Peyer's patch (tissue), 4 donors: ENCODE measurements at regions not wholly inside any gene's neighbourhood (a gene's known extent, or its start where the extent isn't known, plus 50 kb on each side); places are given as distances from the start of the nearest gene placed in this dataset.

ENCODE experiments used
- DNase-seq, 3 donors: peaks; one replicate each; pipeline ENCODE4 v3.0.0-alpha.2; 2017 to 2019
- H3K27ac ChIP-seq, 4 donors: fragments of 200-600 bp; sonication (generic); one replicate each; pipeline ENCODE4 v1.5.1; 2016 to 2019
- H3K27me3 ChIP-seq, 2 donors: fragments of 200-600 bp; sonication (generic); one replicate each; pipeline ENCODE4 v1.5.1; 2019
- H3K36me3 ChIP-seq, 3 donors: fragments of 200-600 bp; sonication (generic); one replicate each; pipeline ENCODE4 v1.5.1; 2016 to 2019
- H3K4me1 ChIP-seq, 4 donors: fragments of 200-600 bp; sonication (generic); one replicate each; pipeline ENCODE4 v1.5.1; 2016 to 2019
- H3K4me3 ChIP-seq, 4 donors: fragments of 200-600 bp; sonication (generic); 1 replicate in 3 of 4; 2 replicates in 1 of 4; pipeline ENCODE4 v1.5.1; 2016 to 2019; ENCODE audit warnings: mild to moderate bottlenecking in 1 of 4
- H3K9me3 ChIP-seq, 4 donors: fragments of 200-600 bp; sonication (generic); one replicate each; pipeline ENCODE4 v1.5.1; 2016 to 2019; ENCODE audit warnings: mild to moderate bottlenecking in 1 of 4
- CTCF ChIP-seq, 6 experiments: fragments of 450-650 bp in 4 of 6; fragments of 200-600 bp in 2 of 6; sonication (generic) in 1 of 6; IDR thresholded peaks; one replicate each; pipeline ENCODE4 v1.5.1; 2017 to 2019; ENCODE audit warnings: antibody characterized with exemption in 6 of 6, mild to moderate bottlenecking in 3 of 6, moderate library complexity in 1 of 6
- POLR2A ChIP-seq, 2 donors: fragments of 450-650 bp; IDR thresholded peaks; one replicate each; pipeline ENCODE4 v1.5.1; 2017; ENCODE audit warnings: antibody characterized with exemption in 2 of 2, mild to moderate bottlenecking in 2 of 2, moderate library complexity in 2 of 2

GRCh38 chr5:68652534-68652965 lies 437.0 kb downstream of the PIK3R1 start:
- no peaks in the 10 kb centered on the region for H3K36me3 ChIP-seq
- peaks cover 0 to 9% (median 0%) of the 10 kb centered on the region in 4 donors for H3K4me1 ChIP-seq
- no peaks in the 10 kb centered on the region for H3K27me3 ChIP-seq
- TF ChIP-seq POLR2A (IDR thresholded peaks at IDR 0.05) (no peak), CTCF (IDR thresholded peaks at IDR 0.05) (no peak)
- H3K4me3 ChIP-seq = no peak overlapping the region
- no peak for DNase-seq
- H3K27ac ChIP-seq = no peak overlapping the region
- no peaks in the 10 kb centered on the region for H3K9me3 ChIP-seq

DNA sequence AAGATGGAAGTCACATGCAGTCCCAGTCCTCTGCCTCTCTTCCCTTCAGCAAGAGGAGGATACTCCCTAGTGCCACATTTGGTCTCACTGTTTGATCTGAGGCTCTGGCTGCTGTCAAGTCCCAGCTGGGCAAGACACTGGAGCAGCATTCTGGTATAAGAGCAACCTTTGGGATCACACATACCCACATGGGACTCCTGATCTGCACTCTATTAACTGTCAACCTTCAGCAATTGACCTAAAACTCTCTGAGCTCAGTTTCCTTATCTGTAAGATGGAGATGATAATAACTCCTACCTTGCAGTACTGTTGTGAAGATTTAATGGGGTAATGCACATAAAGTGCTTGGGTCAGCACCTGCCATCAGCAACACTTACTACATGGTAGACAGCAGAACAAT lies 437.9 kb downstream of the PIK3R1 start:
- Histone ChIP-seq H3K27ac (no peak overlapping the region), H3K36me3 (no peaks in the 10 kb centered on the region), H3K27me3 (no peaks in the 10 kb centered on the region), H3K9me3 (no peaks in the 10 kb centered on the region), H3K4me3 (no peak overlapping the region), H3K4me1 (peaks cover 0 to 9% (median 0%) of the 10 kb centered on the region in 4 donors)
- no peak for TF ChIP-seq POLR2A (IDR thresholded peaks at IDR 0.05)
- no peak for TF ChIP-seq CTCF (IDR thresholded peaks at IDR 0.05)
- no peak for DNase-seq

GRCh38 chr5:68657055-68657961 lies 436.5 kb upstream of the SLC30A5 start:
- Histone ChIP-seq H3K27me3 (no peaks in the 10 kb centered on the region), H3K9me3 (no peaks in the 10 kb centered on the region), H3K36me3 (no peaks in the 10 kb centered on the region), H3K27ac (no peak overlapping the region), H3K4me1 (peaks cover 0 to 9% (median 0%) of the 10 kb centered on the region in 4 donors), H3K4me3 (no peak overlapping the region)
- no peak for DNase-seq
- TF ChIP-seq POLR2A (IDR thresholded peaks at IDR 0.05) (no peak), CTCF (IDR thresholded peaks at IDR 0.05) (no peak)

GRCh38 chr5:68658810-68659372 lies 434.9 kb upstream of the SLC30A5 start:
- no peak for DNase-seq
- TF ChIP-seq POLR2A (IDR thresholded peaks at IDR 0.05) (no peak), CTCF (IDR thresholded peaks at IDR 0.05) (no peak)

DNA sequence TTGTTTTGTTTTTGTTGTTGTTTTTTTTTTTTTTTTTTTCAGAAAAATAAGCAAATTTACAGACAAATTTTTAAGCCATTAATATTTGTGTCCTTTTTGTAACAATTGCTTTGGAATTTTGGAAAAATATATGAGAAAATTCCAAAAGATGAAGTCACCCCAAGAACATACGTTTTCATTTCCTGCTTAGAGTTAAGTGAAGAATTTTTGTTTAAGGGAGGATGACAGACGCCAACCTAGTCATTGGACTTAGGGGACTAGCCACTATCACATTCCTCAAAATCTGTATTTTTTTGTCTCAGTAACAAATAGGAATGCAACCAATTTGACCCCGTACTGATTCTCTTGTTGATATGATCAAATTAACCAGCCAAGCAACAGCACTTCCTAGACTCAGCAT lies 433.9 kb upstream of the SLC30A5 start:
- no peaks in the 10 kb centered on the region for H3K4me1 ChIP-seq
- no peaks in the 10 kb centered on the region for H3K36me3 ChIP-seq
- TF ChIP-seq CTCF (IDR thresholded peaks at IDR 0.05) (no peak), POLR2A (IDR thresholded peaks at IDR 0.05) (no peak)
- H3K27me3 ChIP-seq = no peaks in the 10 kb centered on the region
- H3K9me3 ChIP-seq = no peaks in the 10 kb centered on the region
- DNase-seq = no peak
- no peak overlapping the region for H3K27ac ChIP-seq
- H3K4me3 ChIP-seq = no peak overlapping the region

More at GRCh38 chr5:68658810-68659372, 434.9 kb upstream of the SLC30A5 start:
- Histone ChIP-seq H3K36me3 (no peaks in the 10 kb centered on the region), H3K27me3 (no peaks in the 10 kb centered on the region), H3K9me3 (no peaks in the 10 kb centered on the region), H3K27ac (no peak overlapping the region), H3K4me3 (no peak overlapping the region), H3K4me1 (no peaks in the 10 kb centered on the region)
